Suprapubic skin (tissue), 4 donors: ENCODE measurements at regions not wholly inside any gene's neighbourhood (a gene's known extent, or its start where the extent isn't known, plus 50 kb on each side); places are given as distances from the start of the nearest gene placed in this dataset.
A peak's percentile ranks its signal among the peaks of the same experiment; 100 is the strongest.

ENCODE experiments used
- DNase-seq, 2 donors: peaks; one replicate each; pipeline ENCODE4 v3.0.0-alpha.2; 2019; ENCODE audit warnings: low spot score in 2 of 2
- H3K27ac ChIP-seq: fragments of 200-600 bp; sonication (generic); one replicate; pipeline ENCODE4 v1.5.1; 2019
- H3K27me3 ChIP-seq: fragments of 200-600 bp; sonication (generic); one replicate; pipeline ENCODE4 v1.5.1; 2019
- H3K36me3 ChIP-seq: fragments of 200-600 bp; sonication (generic); one replicate; pipeline ENCODE4 v1.5.1; 2019
- H3K4me1 ChIP-seq: fragments of 200-600 bp; sonication (generic); one replicate; pipeline ENCODE4 v1.5.1; 2019
- H3K4me3 ChIP-seq: fragments of 200-600 bp; sonication (generic); one replicate; pipeline ENCODE4 v1.5.1; 2019; ENCODE audit warnings: mild to moderate bottlenecking
- H3K9me3 ChIP-seq: fragments of 200-600 bp; sonication (generic); one replicate; pipeline ENCODE4 v1.5.1; 2019
- CTCF ChIP-seq, 2 donors: fragments of 200-600 bp in 1 of 2; fragments of 450-650 bp in 1 of 2; sonication (generic) in 1 of 2; IDR thresholded peaks; one replicate each; pipeline ENCODE4 v1.5.1; 2016 to 2019; ENCODE audit warnings: antibody characterized with exemption in 2 of 2, mild to moderate bottlenecking in 1 of 2, moderate library complexity in 1 of 2
- EP300 ChIP-seq: sonication (generic); formaldehyde crosslinking; IDR thresholded peaks from one replicate; pipeline ENCODE4 v1.6.1; 2017; ENCODE audit warnings: antibody characterized with exemption
- POLR2A ChIP-seq, 2 donors: fragments of 450-650 bp; IDR thresholded peaks; one replicate each; pipeline ENCODE4 v1.6.1; 2017; ENCODE audit warnings: antibody characterized with exemption in 2 of 2, mild to moderate bottlenecking in 2 of 2, moderate library complexity in 2 of 2
- POLR2AphosphoS5 ChIP-seq, 3 donors: sonication (generic); formaldehyde crosslinking; IDR thresholded peaks; one replicate each; pipeline ENCODE4 v1.6.1; 2017; ENCODE audit warnings: antibody characterized with exemption in 3 of 3
- WGBS: methylation state at CpG from one replicate; pipeline ENCODE4 v1.1.5; 2018; 5-methylcytosine and 5-hydroxymethylcytosine counted together

GRCh38 chr5:108649106-108649505 lies 98.6 kb upstream of the FER start:
- WGBS = 81% methylated on average over 1 of the region's 1 CpG

GRCh38 chr5:108642170-108642906 lies 105.4 kb upstream of the FER start:
- no peak for TF ChIP-seq POLR2A (IDR thresholded peaks at IDR 0.05)
- no peak for TF ChIP-seq POLR2AphosphoS5 (IDR thresholded peaks at IDR 0.05)
- TF ChIP-seq EP300 = no peak
- peak; percentile 33 to 76 for TF ChIP-seq CTCF (IDR thresholded peaks at IDR 0.05)
- Histone ChIP-seq H3K27ac (no peak overlapping the region), H3K27me3 (no peaks in the 10 kb centered on the region), H3K9me3 (no peaks in the 10 kb centered on the region), H3K36me3 (no peaks in the 10 kb centered on the region), H3K4me3 (no peak overlapping the region), H3K4me1 (peaks cover 5% of the 10 kb centered on the region)
- WGBS = 4% methylated on average over 4 of the region's 4 CpGs
- DNase-seq = no peak

More at GRCh38 chr5:108649106-108649505, 98.6 kb upstream of the FER start:
- DNase-seq = no peak
- H3K4me3 ChIP-seq = no peak overlapping the region
- H3K4me1 ChIP-seq = no peaks in the 10 kb centered on the region
- no peaks in the 10 kb centered on the region for H3K9me3 ChIP-seq
- H3K27me3 ChIP-seq = peaks cover 3% of the 10 kb centered on the region
- H3K27ac ChIP-seq = no peak overlapping the region
- no peaks in the 10 kb centered on the region for H3K36me3 ChIP-seq
- no peak for TF ChIP-seq EP300
- TF ChIP-seq CTCF (IDR thresholded peaks at IDR 0.05) = no peak
- no peak for TF ChIP-seq POLR2A (IDR thresholded peaks at IDR 0.05)
- no peak for TF ChIP-seq POLR2AphosphoS5 (IDR thresholded peaks at IDR 0.05)

GRCh38 chr5:108641596-108641995 lies 106.1 kb upstream of the FER start:
- H3K4me1 ChIP-seq = peaks cover 5% of the 10 kb centered on the region
- WGBS = 86% methylated on average over 1 of the region's 1 CpG
- H3K4me3 ChIP-seq = no peak overlapping the region
- no peak for DNase-seq
- no peaks in the 10 kb centered on the region for H3K27me3 ChIP-seq
- no peak overlapping the region for H3K27ac ChIP-seq
- H3K9me3 ChIP-seq = no peaks in the 10 kb centered on the region
- no peaks in the 10 kb centered on the region for H3K36me3 ChIP-seq
- TF ChIP-seq POLR2A (IDR thresholded peaks at IDR 0.05) (no peak), CTCF (IDR thresholded peaks at IDR 0.05) (no peak), EP300 (no peak), POLR2AphosphoS5 (IDR thresholded peaks at IDR 0.05) (no peak)

GRCh38 chr5:108639366-108639765 lies 108.3 kb upstream of the FER start:
- Histone ChIP-seq H3K9me3 (no peaks in the 10 kb centered on the region), H3K27ac (no peak overlapping the region), H3K27me3 (no peaks in the 10 kb centered on the region), H3K36me3 (no peaks in the 10 kb centered on the region), H3K4me1 (peaks cover 5% of the 10 kb centered on the region), H3K4me3 (no peak overlapping the region)
- TF ChIP-seq CTCF (IDR thresholded peaks at IDR 0.05) (no peak), POLR2A (IDR thresholded peaks at IDR 0.05) (no peak), POLR2AphosphoS5 (IDR thresholded peaks at IDR 0.05) (no peak), EP300 (no peak)
- WGBS = 64% methylated on average over 3 of the region's 3 CpGs
- DNase-seq = no peak

GRCh38 chr5:108638021-108638420 lies 109.7 kb upstream of the FER start:
- no peak for DNase-seq

More at GRCh38 chr5:108638021-108638420, 109.7 kb upstream of the FER start:
- H3K4me3 ChIP-seq = no peak overlapping the region
- WGBS = 83% methylated on average over 2 of the region's 2 CpGs
- H3K9me3 ChIP-seq = no peaks in the 10 kb centered on the region
- no peaks in the 10 kb centered on the region for H3K27me3 ChIP-seq
- H3K27ac ChIP-seq = no peak overlapping the region
- H3K4me1 ChIP-seq = peaks cover 5% of the 10 kb centered on the region
- TF ChIP-seq EP300 (no peak), POLR2AphosphoS5 (IDR thresholded peaks at IDR 0.05) (no peak), CTCF (IDR thresholded peaks at IDR 0.05) (no peak), POLR2A (IDR thresholded peaks at IDR 0.05) (no peak)
- no peaks in the 10 kb centered on the region for H3K36me3 ChIP-seq
